Breast epithelium (tissue), 3 donors: ENCODE measurements at regions not wholly inside any gene's neighbourhood (a gene's known extent, or its start where the extent isn't known, plus 50 kb on each side); places are given as distances from the start of the nearest gene placed in this dataset.

Experiments
- CTCF ChIP-seq, 3 donors: fragments of 450-650 bp; IDR thresholded peaks; one replicate each; pipeline ENCODE4 v1.5.1; 2016 to 2017; ENCODE audit warnings: antibody characterized with exemption in 3 of 3, mild to moderate bottlenecking in 3 of 3, moderate library complexity in 3 of 3
- POLR2AphosphoS5 ChIP-seq, 3 donors: sonication (generic); formaldehyde crosslinking; IDR thresholded peaks; one replicate each; pipeline ENCODE4 v1.6.1; 2017; ENCODE audit warnings: antibody characterized with exemption in 3 of 3

- TF ChIP-seq POLR2AphosphoS5 (IDR thresholded peaks at IDR 0.05) (no peak), CTCF (IDR thresholded peaks at IDR 0.05) (no peak)
Observed at GRCh38 chr10:3401491-3401938, 228.9 kb upstream of the PITRM1 start.
